ENCODE measurements at regions not wholly inside any gene's neighbourhood (a gene's known extent, or its start where the extent isn't known, plus 50 kb on each side); places are given as distances from the start of the nearest gene placed in this dataset.

GRCh38 chr20:22411286-22411626, 173.1 kb downstream of the FOXA2 start:
- no peak for DNase-seq (ENCODE audit: insufficient read length, low spot score)
- FAIRE-seq = no peak
- TF ChIP-seq SPI1 (IDR thresholded peaks at IDR 0.05; ENCODE audit: low read depth, low read length) (no peak), POLR2A (IDR thresholded peaks at IDR 0.05; ENCODE audit: low read depth, low read length) (no peak), POLR2AphosphoS5 (IDR thresholded peaks at IDR 0.05; ENCODE audit: low read depth, low read length) (no peak), PAX5 (IDR thresholded peaks at IDR 0.05; ENCODE audit: insufficient read depth, low read length, severe bottlenecking) (no peak)

DNA sequence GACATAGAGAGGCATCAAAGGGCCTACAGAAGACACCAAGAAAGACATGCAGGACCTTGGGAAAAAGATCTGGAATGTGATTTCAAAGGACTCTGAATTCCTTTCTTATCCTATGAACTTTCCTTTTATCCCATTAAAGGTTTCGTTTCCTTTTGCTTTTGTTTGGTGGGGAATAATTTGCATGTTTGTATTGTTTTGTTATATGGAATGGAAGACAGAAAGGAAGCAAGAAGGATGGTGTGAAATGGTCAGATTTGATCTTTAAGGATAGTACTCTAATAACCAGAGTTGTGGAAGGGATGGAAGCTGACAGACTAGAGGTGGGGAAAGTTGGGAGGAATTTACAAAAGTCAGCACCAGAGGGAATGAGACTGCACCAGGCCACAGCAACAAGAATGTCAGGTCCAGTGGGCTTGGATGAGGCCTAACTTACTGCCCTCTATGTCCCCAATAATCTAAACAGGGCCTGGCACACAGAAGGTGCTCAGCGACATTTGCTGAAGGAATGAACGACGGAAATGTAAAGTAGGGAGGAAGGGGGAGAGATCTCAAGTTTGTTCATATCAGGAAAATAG, 173.7 kb downstream of the FOXA2 start:
- DNase-seq (ENCODE audit: insufficient read length, low spot score) (no peak), FAIRE-seq (no peak)
- TF ChIP-seq POLR2AphosphoS5 (IDR thresholded peaks at IDR 0.05; ENCODE audit: low read depth, low read length) (no peak), TAF1 (IDR thresholded peaks at IDR 0.05; ENCODE audit: low read depth, low read length) (no peak), SPI1 (IDR thresholded peaks at IDR 0.05; ENCODE audit: low read depth, low read length) (no peak), POU2F2 (IDR thresholded peaks at IDR 0.05; ENCODE audit: low read depth, low read length) (no peak), PAX5 (IDR thresholded peaks at IDR 0.05; ENCODE audit: insufficient read depth, low read length, severe bottlenecking) (no peak), POLR2A (IDR thresholded peaks at IDR 0.05; ENCODE audit: low read depth, low read length) (no peak)

DNA sequence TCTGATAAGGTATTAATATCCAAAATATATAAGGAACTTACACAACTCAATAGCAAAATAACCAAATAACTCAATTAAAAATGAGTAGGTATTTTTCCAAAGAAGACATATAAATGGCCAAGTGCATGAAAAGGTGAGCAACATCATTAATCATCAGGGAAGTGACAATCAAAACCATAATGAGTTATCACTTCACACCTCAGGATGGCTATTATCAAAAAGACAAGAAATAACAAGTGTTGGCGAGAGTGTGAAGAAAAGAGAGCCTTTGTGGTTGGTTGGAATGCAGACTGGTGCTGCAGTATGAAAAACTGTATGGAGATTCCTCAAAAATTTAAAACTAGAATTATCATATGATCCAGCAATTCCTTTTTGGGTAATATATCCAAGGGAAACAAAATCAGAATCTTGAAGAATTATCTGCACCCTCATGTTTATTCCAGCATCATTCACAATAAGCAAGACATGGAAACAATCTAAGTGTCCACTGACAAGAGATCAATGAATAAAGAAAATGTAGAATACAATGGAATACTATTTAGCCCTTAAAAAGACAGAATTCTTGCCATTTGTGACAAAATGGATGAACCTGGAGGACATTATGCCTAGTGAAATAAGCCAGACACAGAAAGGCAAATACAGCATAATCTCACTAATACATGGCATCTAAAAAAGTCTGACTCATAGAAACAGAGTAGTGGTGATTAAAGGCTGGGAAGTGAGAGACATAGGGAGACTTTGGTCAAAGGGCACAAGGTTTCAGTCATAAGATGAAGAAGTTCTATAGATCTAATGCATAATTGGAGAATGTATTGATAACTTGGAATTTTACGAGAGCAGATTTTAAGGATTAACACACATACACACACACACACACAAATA, 175.6 kb downstream of the FOXA2 start:
- TF ChIP-seq TAF1 (IDR thresholded peaks at IDR 0.05; ENCODE audit: low read depth, low read length) = no peak
- no peak for TF ChIP-seq POU2F2 (IDR thresholded peaks at IDR 0.05; ENCODE audit: low read depth, low read length)
- no peak for TF ChIP-seq PAX5 (IDR thresholded peaks at IDR 0.05; ENCODE audit: insufficient read depth, low read length, severe bottlenecking)
- TF ChIP-seq POLR2A (IDR thresholded peaks at IDR 0.05; ENCODE audit: low read depth, low read length) = no peak
- TF ChIP-seq POLR2AphosphoS5 (IDR thresholded peaks at IDR 0.05; ENCODE audit: low read depth, low read length) = no peak
- DNase-seq (ENCODE audit: insufficient read length, low spot score) = no peak
- no peak for FAIRE-seq

GRCh38 chr20:22407237-22408193, 176.9 kb downstream of the FOXA2 start:
- DNase-seq (ENCODE audit: insufficient read length, low spot score) (no peak), FAIRE-seq (no peak)
- TF ChIP-seq TAF1 (IDR thresholded peaks at IDR 0.05; ENCODE audit: low read depth, low read length) = no peak
- TF ChIP-seq POU2F2 (IDR thresholded peaks at IDR 0.05; ENCODE audit: low read depth, low read length) = no peak
- TF ChIP-seq SPI1 (IDR thresholded peaks at IDR 0.05; ENCODE audit: low read depth, low read length) = no peak
- TF ChIP-seq POLR2AphosphoS5 (IDR thresholded peaks at IDR 0.05; ENCODE audit: low read depth, low read length) = no peak
- no peak for TF ChIP-seq PAX5 (IDR thresholded peaks at IDR 0.05; ENCODE audit: insufficient read depth, low read length, severe bottlenecking)
- TF ChIP-seq POLR2A (IDR thresholded peaks at IDR 0.05; ENCODE audit: low read depth, low read length) = no peak

- no peak for FAIRE-seq
- DNase-seq (ENCODE audit: insufficient read length, low spot score) = no peak
- TF ChIP-seq POLR2AphosphoS5 (IDR thresholded peaks at IDR 0.05; ENCODE audit: low read depth, low read length) (no peak), POU2F2 (IDR thresholded peaks at IDR 0.05; ENCODE audit: low read depth, low read length) (no peak), TAF1 (IDR thresholded peaks at IDR 0.05; ENCODE audit: low read depth, low read length) (no peak), PAX5 (IDR thresholded peaks at IDR 0.05; ENCODE audit: insufficient read depth, low read length, severe bottlenecking) (no peak), POLR2A (IDR thresholded peaks at IDR 0.05; ENCODE audit: low read depth, low read length) (no peak), SPI1 (IDR thresholded peaks at IDR 0.05; ENCODE audit: low read depth, low read length) (no peak)
Observed at GRCh38 chr20:22404419-22405170, 179.8 kb downstream of the FOXA2 start.

GRCh38 chr20:22403632-22404361, 180.6 kb downstream of the FOXA2 start:
- no peak for TF ChIP-seq POU2F2 (IDR thresholded peaks at IDR 0.05; ENCODE audit: low read depth, low read length)
- no peak for TF ChIP-seq POLR2AphosphoS5 (IDR thresholded peaks at IDR 0.05; ENCODE audit: low read depth, low read length)
- TF ChIP-seq TAF1 (IDR thresholded peaks at IDR 0.05; ENCODE audit: low read depth, low read length) = no peak
- no peak for TF ChIP-seq POLR2A (IDR thresholded peaks at IDR 0.05; ENCODE audit: low read depth, low read length)
- TF ChIP-seq SPI1 (IDR thresholded peaks at IDR 0.05; ENCODE audit: low read depth, low read length) = no peak
- no peak for TF ChIP-seq PAX5 (IDR thresholded peaks at IDR 0.05; ENCODE audit: insufficient read depth, low read length, severe bottlenecking)
- no peak for DNase-seq (ENCODE audit: insufficient read length, low spot score)
- FAIRE-seq = no peak

- no peak for TF ChIP-seq POU2F2 (IDR thresholded peaks at IDR 0.05; ENCODE audit: low read depth, low read length)
- TF ChIP-seq SPI1 (IDR thresholded peaks at IDR 0.05; ENCODE audit: low read depth, low read length) = no peak
- TF ChIP-seq TAF1 (IDR thresholded peaks at IDR 0.05; ENCODE audit: low read depth, low read length) = no peak
- DNase-seq (ENCODE audit: insufficient read length, low spot score) (no peak), FAIRE-seq (no peak)
Observed at GRCh38 chr20:22403022-22403631, 181.2 kb downstream of the FOXA2 start.

DNA sequence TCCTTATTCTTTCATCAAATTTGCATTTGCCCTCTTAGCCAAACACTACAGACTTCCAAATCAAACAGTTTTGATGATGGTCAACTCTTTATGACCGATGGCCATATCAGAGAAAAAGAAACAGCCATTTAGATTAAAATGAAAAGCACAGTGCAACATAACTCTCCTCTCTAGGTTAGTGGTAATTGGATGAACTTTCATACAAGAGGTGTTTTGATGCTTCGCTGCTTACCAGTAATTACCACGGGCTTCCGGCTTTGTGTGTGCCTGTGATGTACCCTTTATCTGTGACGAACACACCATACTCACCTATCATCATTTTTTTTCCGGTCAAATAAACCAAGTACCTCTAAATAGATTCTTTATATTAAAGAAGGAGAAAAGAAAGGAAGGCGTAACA, 181.8 kb downstream of the FOXA2 start:
- DNase-seq (ENCODE audit: insufficient read length, low spot score) = no peak
- FAIRE-seq = no peak
- TF ChIP-seq SPI1 (IDR thresholded peaks at IDR 0.05; ENCODE audit: low read depth, low read length) (no peak), POLR2AphosphoS5 (IDR thresholded peaks at IDR 0.05; ENCODE audit: low read depth, low read length) (no peak), PAX5 (IDR thresholded peaks at IDR 0.05; ENCODE audit: insufficient read depth, low read length, severe bottlenecking) (no peak), POLR2A (IDR thresholded peaks at IDR 0.05; ENCODE audit: low read depth, low read length) (no peak), POU2F2 (IDR thresholded peaks at IDR 0.05; ENCODE audit: low read depth, low read length) (no peak), TAF1 (IDR thresholded peaks at IDR 0.05; ENCODE audit: low read depth, low read length) (no peak)
